ENCODE measurements at regions not wholly inside any gene's neighbourhood (a gene's known extent, or its start where the extent isn't known, plus 50 kb on each side); places are given as distances from the start of the nearest gene placed in this dataset.
"Not testable (repeated sequence)": the region's sequence is repeated elsewhere in the genome, so short reads cannot be mapped to it uniquely, and the experiment has no call there.

- no peak for DNase-seq
These were observed 487.1 kb downstream of the PLOD2 start for GRCh38 chr3:145673838-145674237.

GRCh38 chr3:145678401-145678800, 482.6 kb downstream of the PLOD2 start:
- DNase-seq = no peak

DNA sequence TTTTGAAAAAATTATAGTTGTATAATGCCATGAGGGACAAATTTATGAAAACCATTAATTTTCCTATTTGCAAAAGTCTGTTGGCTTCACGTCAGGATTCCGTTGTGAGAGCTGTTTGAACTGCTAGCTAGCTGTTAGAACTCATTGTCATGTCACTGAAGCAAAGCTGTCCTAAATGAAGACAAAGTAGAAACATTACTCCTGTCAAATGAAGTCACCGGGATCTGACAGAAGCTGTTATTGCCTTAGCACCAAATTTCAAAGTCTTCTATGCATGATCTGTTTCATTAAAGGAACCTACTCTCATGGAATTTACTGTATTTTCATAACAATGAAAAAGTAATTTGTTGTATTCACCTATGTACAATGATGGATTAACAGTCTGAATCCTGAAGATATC, 479.8 kb downstream of the PLOD2 start:
- no peak for DNase-seq

DNA sequence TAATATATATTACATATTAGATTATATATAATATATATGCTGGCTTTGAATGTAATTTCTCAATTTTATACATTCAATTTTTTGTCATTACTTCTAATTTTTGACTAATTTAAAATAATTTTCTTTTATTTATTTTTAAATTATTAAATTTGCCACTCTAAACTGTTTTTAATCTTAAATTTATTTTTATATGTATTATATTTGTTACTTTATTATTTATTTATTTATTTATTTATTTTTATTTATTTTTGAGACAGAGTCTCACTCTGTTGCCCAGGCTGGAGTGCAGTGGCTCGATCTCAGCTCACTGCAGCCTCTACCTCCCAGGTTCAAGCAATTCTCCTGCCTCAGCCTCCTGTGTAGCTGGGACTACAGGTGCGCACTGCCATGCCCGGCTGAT, 473.0 kb downstream of the PLOD2 start:
- DNase-seq = not testable (repeated sequence)

DNA sequence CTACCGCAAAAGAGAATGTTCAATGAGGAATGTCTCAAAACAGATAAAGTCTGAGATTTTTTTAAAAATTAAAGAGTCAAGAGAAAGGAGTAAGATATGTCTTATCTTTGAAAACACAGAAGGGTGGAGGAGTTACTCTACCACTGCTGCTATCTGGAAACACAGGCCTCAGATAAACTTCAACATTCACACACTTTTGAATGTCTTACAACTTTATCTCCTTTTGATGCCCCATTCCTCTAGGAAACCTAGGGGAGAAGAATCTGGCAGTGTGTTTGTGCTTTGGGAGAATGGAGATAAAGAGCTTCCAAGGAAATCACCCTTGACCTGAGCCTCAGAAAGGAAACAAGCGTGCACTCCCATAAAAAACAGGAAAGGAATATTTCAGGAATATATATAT, 468.2 kb downstream of the PLOD2 start:
- DNase-seq = no peak

DNA sequence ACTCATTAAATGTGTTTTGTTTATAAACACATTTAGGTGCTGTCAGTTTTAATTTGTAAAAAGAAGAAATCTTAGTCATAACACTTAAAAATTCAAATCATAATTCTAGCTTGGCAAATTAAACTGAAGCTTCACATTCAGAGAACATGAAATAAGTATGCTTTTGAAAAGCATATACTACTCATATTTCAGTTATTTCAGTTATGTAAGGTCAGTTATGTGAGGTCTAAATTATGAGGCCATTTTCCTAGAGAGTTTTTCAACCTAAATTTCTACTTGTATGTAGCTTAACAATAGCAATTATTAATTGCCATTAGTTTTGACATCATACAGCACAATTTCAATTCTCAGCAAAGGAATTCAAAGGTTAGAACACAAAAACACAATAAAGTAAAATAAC, 465.0 kb downstream of the PLOD2 start:
- no peak for DNase-seq

DNA sequence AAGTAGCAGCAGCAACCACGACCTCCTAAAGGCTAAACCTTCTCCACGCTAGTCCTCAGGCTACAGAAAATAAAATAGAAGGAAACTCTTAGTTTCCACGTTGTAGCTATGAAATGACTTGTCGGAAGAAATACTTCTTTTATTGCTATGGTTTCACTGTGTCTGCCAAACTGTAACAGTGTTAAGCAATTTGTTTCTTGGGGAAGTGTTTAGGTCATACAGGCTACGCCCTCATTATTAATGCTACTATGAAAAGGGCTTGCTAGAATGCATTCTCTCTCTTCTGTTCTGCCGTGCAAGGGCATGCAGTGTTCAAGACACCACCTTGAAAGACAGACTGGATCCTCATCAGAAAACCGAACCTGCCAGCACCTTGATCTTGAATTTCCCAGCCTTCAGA, 462.7 kb downstream of the PLOD2 start:
- no peak for DNase-seq

DNA sequence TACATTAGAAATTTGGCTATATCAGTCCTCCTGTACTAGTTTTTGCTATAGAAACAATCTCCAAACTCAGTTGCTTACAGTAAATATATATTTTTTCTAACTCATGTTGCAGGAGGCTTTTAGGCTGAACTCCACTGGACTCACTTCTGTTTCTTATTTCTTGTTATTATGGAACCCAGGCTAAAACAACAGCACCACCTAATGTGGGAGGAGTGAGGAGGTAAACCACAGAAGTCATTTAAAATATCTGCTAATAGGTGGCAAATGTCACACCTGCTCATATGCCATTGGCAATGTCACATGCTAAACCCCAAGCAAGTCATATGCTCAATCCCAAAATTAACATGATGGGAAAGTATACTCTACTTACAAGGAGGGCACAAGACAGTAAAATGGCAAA, 462.2 kb downstream of the PLOD2 start:
- DNase-seq = no peak

GRCh38 chr3:145704020-145704419, 457.0 kb downstream of the PLOD2 start:
- no peak for DNase-seq

GRCh38 chr3:145709779-145710178, 451.2 kb downstream of the PLOD2 start:
- not testable (repeated sequence) for DNase-seq

GRCh38 chr3:145716519-145716918, 444.5 kb downstream of the PLOD2 start:
- no peak for DNase-seq

GRCh38 chr3:145719114-145719513, 441.9 kb downstream of the PLOD2 start:
- no peak for DNase-seq

DNA sequence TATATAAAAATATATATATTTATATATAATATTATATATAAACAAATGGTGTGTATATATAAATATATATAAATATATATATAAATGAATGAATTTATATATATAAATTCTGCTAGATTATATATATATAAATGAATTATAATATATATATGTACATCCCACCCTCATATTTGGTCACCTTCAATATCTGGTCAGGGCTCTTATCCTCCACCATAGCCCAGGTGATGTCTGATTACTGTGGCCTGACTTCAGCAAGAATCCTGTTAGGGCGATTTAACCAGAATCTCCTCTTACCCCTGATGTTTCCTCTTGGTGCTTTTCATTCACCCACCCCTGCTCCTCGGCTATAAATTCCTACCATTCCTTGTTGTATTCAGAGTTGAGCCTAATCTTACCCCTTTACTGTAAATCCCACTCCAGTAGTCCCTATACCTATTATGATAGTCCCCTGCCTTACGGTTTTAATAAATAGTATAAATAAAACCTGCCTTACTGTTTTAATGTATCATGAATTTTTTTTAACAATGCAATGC, 439.6 kb downstream of the PLOD2 start:
- no peak for DNase-seq

GRCh38 chr3:145721815-145722214, 439.2 kb downstream of the PLOD2 start:
- no peak for DNase-seq

DNA sequence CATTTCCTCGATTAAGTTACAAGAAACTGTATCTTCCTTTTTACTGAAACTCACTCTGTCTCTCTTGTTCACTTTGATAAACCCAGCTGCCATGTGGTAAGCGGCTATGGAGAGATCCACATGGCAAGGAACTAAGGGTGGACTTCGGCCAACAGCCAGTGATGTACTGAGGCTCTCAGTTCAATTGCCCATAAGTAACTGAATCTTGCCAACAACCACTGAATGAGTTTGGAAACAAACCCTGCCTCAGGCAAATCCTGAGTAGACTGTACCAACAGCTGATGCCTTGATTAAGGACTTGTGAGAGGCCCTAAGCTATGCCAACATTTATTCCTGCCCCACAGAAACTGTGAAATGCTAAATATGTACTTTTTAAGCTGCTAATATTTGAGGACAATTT, 433.5 kb downstream of the PLOD2 start:
- DNase-seq = no peak

GRCh38 chr3:145735631-145736030, 425.4 kb downstream of the PLOD2 start:
- no peak for DNase-seq

DNA sequence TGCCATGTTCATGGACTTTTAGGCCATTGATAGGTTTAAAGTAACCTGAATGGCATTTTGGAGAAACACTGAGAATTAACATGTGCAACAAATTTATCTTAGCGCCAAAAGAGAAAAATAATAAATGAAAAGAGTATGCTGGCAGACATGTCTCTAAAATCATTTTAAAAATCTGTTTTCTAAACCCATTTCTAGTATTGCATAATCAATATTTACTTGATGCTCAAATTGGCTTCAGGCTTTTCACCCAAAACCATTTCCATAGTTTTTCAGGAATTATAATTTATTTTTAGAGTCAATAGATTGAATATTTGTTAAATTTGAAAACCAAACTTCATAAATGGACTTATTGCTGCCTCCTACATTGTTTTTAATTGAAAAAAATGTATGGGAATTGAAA, 423.0 kb downstream of the PLOD2 start:
- no peak for DNase-seq

DNA sequence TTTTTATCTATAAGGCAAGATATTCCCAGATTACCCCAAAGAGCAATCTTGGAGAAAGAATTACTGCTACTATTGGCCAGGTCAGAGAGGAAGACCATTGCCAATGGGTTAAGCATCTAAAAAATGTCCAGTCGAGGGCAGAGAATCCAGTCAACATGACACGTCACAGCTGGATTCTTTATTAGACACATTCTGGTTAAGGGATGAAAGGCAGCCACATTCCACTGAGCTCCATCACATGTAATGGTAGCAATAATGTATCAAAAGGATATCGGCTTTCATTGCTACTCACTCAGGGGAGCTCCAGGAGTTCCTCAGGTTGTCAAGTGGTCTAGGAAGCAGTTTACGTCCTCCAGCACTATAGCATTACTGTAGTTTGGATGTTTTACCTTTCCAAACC, 421.1 kb downstream of the PLOD2 start:
- no peak for DNase-seq

- DNase-seq = no peak
These were observed 410.3 kb downstream of the PLOD2 start for GRCh38 chr3:145750657-145751056.

GRCh38 chr3:145752576-145752975, 408.4 kb downstream of the PLOD2 start:
- no peak for DNase-seq

DNA sequence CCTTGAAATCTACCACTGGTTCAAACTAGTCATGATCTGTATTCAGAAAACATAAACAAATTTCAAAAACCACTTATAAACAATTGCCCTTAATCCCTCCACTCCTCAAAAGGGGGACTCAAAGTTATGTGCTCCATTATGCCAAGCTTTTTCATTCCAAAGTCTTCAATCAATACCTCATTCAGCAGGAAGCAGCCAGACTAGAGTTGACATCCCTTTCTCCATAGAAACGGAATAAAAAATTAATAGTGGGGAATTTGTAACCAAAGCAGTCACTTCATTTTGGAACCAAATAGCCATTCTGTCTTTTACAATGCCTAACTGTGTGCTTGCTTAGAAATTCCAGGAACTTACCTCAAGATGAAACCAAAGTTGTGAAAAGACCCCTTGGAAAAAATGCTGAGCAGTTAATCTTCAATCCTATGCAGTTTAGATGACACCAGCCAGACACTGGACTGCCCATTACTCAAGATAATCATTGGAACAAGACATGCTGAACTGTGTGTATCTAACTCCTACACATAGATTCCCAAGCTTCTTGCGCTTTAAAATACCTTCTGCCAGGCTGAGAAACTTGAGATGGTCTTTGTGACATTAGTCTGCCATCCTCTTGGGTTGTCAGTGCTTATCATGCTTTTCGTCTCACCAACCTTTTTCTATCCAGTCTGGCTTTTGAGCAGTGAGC, 406.2 kb downstream of the PLOD2 start:
- DNase-seq = no peak

GRCh38 chr3:145760036-145760435, 400.9 kb downstream of the PLOD2 start:
- DNase-seq = no peak

DNA sequence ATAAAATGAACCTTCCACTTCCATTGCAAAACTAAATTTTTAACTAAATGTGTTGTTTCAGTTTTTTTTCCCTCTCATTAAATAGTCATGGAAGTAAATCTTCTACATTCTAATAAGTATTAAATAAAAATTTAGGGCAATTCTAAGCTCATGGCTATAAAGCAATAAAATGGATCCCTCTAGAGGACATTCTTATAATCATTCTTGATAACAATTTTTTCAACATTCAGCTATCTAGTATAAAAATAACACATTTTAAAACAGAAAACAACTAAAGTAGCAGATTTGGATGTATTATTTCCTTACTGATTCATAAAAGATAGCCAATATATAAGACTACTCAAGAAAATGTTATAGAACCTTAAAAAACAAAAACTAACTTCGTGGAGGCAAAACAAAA, 393.1 kb downstream of the PLOD2 start:
- no peak for DNase-seq

- DNase-seq = no peak
These were observed 384.1 kb downstream of the PLOD2 start for GRCh38 chr3:145776782-145777408.

- no peak for DNase-seq
These were observed 380.7 kb downstream of the PLOD2 start for GRCh38 chr3:145780301-145780700.
